ENCODE measurements at regions not wholly inside any gene's neighbourhood (a gene's known extent, or its start where the extent isn't known, plus 50 kb on each side); places are given as distances from the start of the nearest gene placed in this dataset.

DNA sequence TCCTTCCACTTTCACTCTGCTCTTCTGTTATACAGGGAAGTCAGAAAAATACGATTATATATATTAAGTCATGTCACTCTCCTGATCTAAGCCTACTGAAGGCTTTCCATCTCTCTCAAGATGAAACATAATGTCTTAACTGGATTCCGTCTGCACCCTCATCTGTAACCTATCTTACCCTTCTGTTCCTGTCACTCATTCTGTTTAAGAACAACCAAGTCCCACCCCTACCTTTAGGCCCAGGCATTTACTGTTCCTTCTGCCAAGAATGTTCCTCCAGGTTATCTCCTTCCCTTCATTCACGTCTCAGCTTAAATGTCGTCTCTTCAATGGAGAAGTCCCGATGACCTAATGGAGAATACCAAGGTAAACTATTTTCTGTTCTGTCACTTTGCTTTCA, 1802.4 kb downstream of the MRPL39 start:
- TF ChIP-seq, protein P1, sequence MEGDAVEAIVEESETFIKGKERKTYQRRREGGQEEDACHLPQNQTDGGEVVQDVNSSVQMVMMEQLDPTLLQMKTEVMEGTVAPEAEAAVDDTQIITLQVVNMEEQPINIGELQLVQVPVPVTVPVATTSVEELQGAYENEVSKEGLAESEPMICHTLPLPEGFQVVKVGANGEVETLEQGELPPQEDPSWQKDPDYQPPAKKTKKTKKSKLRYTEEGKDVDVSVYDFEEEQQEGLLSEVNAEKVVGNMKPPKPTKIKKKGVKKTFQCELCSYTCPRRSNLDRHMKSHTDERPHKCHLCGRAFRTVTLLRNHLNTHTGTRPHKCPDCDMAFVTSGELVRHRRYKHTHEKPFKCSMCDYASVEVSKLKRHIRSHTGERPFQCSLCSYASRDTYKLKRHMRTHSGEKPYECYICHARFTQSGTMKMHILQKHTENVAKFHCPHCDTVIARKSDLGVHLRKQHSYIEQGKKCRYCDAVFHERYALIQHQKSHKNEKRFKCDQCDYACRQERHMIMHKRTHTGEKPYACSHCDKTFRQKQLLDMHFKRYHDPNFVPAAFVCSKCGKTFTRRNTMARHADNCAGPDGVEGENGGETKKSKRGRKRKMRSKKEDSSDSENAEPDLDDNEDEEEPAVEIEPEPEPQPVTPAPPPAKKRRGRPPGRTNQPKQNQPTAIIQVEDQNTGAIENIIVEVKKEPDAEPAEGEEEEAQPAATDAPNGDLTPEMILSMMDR (IDR thresholded peaks at IDR 0.05; ENCODE audit: insufficient read depth, low read depth, low read length), result no peak
- TF ChIP-seq EZH2 (IDR thresholded peaks at IDR 0.05; ENCODE audit: insufficient read depth, low read length), result no peak
- no peaks in the 10 kb centered on the region for H3K4me1 ChIP-seq (ENCODE audit: insufficient read depth, low read length)
- H4K20me1 ChIP-seq (ENCODE audit: insufficient read depth, low read length), result no peaks in the 10 kb centered on the region
- H3K4me2 ChIP-seq (ENCODE audit: low read length), result no peak overlapping the region
- no peaks in the 10 kb centered on the region for H3K36me3 ChIP-seq (ENCODE audit: insufficient read depth, low read length)
- DNase-seq (ENCODE audit: low read depth) (no peak), FAIRE-seq (no peak)
- Mint-ChIP-seq H3K4me1 (ENCODE audit: low read depth, unreplicated experiment) (no peaks in the 10 kb centered on the region), H3K4me3 (ENCODE audit: unreplicated experiment) (no peak overlapping the region), H3K36me3 (ENCODE audit: low read depth, unreplicated experiment) (no peaks in the 10 kb centered on the region), H3K27me3 (ENCODE audit: low read depth, unreplicated experiment) (no peaks in the 10 kb centered on the region), H3K9me3 (ENCODE audit: unreplicated experiment) (peaks cover 6% of the 10 kb centered on the region), H3K27ac (ENCODE audit: unreplicated experiment) (no peak overlapping the region)
- H2AFZ ChIP-seq (ENCODE audit: low read depth, low read length), result no peak overlapping the region
- H3K4me3 ChIP-seq (ENCODE audit: insufficient read depth, low read depth, low read length), result no peak overlapping the region
- H3K9ac ChIP-seq (ENCODE audit: low read length), result no peak overlapping the region
- H3K27ac ChIP-seq (ENCODE audit: low read depth, low read length), result no peak overlapping the region
- no peaks in the 10 kb centered on the region for H3K79me2 ChIP-seq (ENCODE audit: insufficient read depth, low read length)
- H3K27me3 ChIP-seq (ENCODE audit: insufficient read depth, low read length), result no peaks in the 10 kb centered on the region
- no peaks in the 10 kb centered on the region for H3K9me3 ChIP-seq (ENCODE audit: insufficient read depth, low read depth, low read length)

DNA sequence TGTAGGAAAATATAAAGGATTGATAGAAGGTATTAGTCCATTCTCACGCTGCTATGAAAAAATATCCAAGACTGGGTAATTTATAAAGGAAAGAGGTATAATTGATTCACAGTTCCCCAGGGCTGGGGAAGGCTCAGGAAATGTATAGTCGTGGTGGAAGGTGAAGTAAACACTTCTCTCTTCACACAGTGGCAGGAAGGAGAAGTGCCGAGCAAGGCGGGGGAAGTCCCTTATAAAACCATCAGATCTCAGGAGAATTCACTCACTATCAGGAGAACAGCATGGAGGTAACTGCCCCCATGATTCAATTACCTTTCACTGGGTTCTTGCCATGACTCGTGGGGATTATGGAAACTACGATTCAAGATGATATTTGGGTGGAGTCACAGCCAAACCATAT, 1806.0 kb downstream of the MRPL39 start:
- no peak overlapping the region for H3K9ac ChIP-seq (ENCODE audit: low read length)
- no peak overlapping the region for H3K27ac ChIP-seq (ENCODE audit: low read depth, low read length)
- H3K4me2 ChIP-seq (ENCODE audit: low read length), result no peak overlapping the region
- Mint-ChIP-seq H3K4me1 (ENCODE audit: low read depth, unreplicated experiment) (no peaks in the 10 kb centered on the region), H3K27me3 (ENCODE audit: low read depth, unreplicated experiment) (no peaks in the 10 kb centered on the region), H3K27ac (ENCODE audit: unreplicated experiment) (no peak overlapping the region), H3K36me3 (ENCODE audit: low read depth, unreplicated experiment) (no peaks in the 10 kb centered on the region), H3K9me3 (ENCODE audit: unreplicated experiment) (peaks cover 4% of the 10 kb centered on the region), H3K4me3 (ENCODE audit: unreplicated experiment) (no peak overlapping the region)
- FAIRE-seq (no peak), DNase-seq (ENCODE audit: low read depth) (no peak)
- no peaks in the 10 kb centered on the region for H3K36me3 ChIP-seq (ENCODE audit: insufficient read depth, low read length)
- no peaks in the 10 kb centered on the region for H3K79me2 ChIP-seq (ENCODE audit: insufficient read depth, low read length)
- H3K9me3 ChIP-seq (ENCODE audit: insufficient read depth, low read depth, low read length), result peaks cover 4% of the 10 kb centered on the region
- H3K4me3 ChIP-seq (ENCODE audit: insufficient read depth, low read depth, low read length), result no peak overlapping the region
- H4K20me1 ChIP-seq (ENCODE audit: insufficient read depth, low read length), result no peaks in the 10 kb centered on the region
- no peaks in the 10 kb centered on the region for H3K27me3 ChIP-seq (ENCODE audit: insufficient read depth, low read length)
- no peaks in the 10 kb centered on the region for H3K4me1 ChIP-seq (ENCODE audit: insufficient read depth, low read length)
- H2AFZ ChIP-seq (ENCODE audit: low read depth, low read length), result no peak overlapping the region
- no peak for TF ChIP-seq EZH2 (IDR thresholded peaks at IDR 0.05; ENCODE audit: insufficient read depth, low read length)
- TF ChIP-seq, protein P1 (IDR thresholded peaks at IDR 0.05; ENCODE audit: insufficient read depth, low read depth, low read length), result no peak

DNA sequence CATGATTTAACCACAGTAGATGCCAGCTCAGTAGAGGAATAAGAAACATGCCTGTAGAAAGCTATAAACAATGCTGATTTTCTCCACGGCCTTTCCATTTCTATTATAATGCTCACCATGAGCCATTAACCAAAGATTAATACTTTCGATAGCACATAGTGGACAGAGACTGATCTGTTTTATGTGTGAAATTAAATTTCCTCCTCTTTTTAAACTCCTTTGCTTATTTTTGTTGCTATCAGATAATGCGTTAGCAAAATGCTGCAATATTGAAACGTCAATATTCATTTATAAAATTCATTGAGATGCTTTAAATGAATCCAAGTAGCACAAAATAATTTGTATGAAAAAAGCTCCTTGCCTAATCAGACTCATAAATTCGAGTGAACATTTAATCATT, 1807.9 kb downstream of the MRPL39 start:
- Histone ChIP-seq H4K20me1 (ENCODE audit: insufficient read depth, low read length) (no peaks in the 10 kb centered on the region), H3K9ac (ENCODE audit: low read length) (no peak overlapping the region), H3K4me3 (ENCODE audit: insufficient read depth, low read depth, low read length) (no peak overlapping the region), H3K79me2 (ENCODE audit: insufficient read depth, low read length) (no peaks in the 10 kb centered on the region), H3K9me3 (ENCODE audit: insufficient read depth, low read depth, low read length) (peaks cover 4% of the 10 kb centered on the region), H3K4me2 (ENCODE audit: low read length) (no peak overlapping the region), H3K27ac (ENCODE audit: low read depth, low read length) (no peak overlapping the region), H3K27me3 (ENCODE audit: insufficient read depth, low read length) (no peaks in the 10 kb centered on the region), H3K36me3 (ENCODE audit: insufficient read depth, low read length) (no peaks in the 10 kb centered on the region), H3K4me1 (ENCODE audit: insufficient read depth, low read length) (no peaks in the 10 kb centered on the region), H2AFZ (ENCODE audit: low read depth, low read length) (no peak overlapping the region)
- no peak for DNase-seq (ENCODE audit: low read depth)
- no peak for FAIRE-seq
- Mint-ChIP-seq H3K27ac (ENCODE audit: unreplicated experiment) (no peak overlapping the region), H3K4me3 (ENCODE audit: unreplicated experiment) (no peak overlapping the region), H3K27me3 (ENCODE audit: low read depth, unreplicated experiment) (no peaks in the 10 kb centered on the region), H3K4me1 (ENCODE audit: low read depth, unreplicated experiment) (no peaks in the 10 kb centered on the region), H3K36me3 (ENCODE audit: low read depth, unreplicated experiment) (no peaks in the 10 kb centered on the region), H3K9me3 (ENCODE audit: unreplicated experiment) (peaks cover 1% of the 10 kb centered on the region)
- TF ChIP-seq EZH2 (IDR thresholded peaks at IDR 0.05; ENCODE audit: insufficient read depth, low read length), result no peak
- TF ChIP-seq, protein P1 (IDR thresholded peaks at IDR 0.05; ENCODE audit: insufficient read depth, low read depth, low read length), result no peak

All from astrocyte (in vitro differentiated cells and primary cell).